Common myeloid progenitor, CD34-positive (primary cell): ENCODE measurements at regions not wholly inside any gene's neighbourhood (a gene's known extent, or its start where the extent isn't known, plus 50 kb on each side); places are given as distances from the start of the nearest gene placed in this dataset.
A peak's percentile ranks its signal among the peaks of the same experiment; 100 is the strongest.

Experiments used
- CTCF ChIA-PET: fragments of 350-600 bp; sonication (Branson Sonifier 250); formaldehyde crosslinking; loops from one replicate; lab custom pipeline; 2021; ENCODE audit warnings: antibody characterized with exemption; lab: Charles Lee
- POLR2A ChIA-PET: fragments of 350-600 bp; sonication (Branson Sonifier 250); formaldehyde crosslinking; loops from one replicate; lab custom pipeline; 2021; ENCODE audit warnings: antibody characterized with exemption; lab: Charles Lee
- DNase-seq, 3 donors: peaks; one replicate each; pipeline versions ENCODE4 v3.0.0 to v3.0.0-alpha.2; 2013
- H3K27ac ChIP-seq, 2 experiments: 1 replicate in 1 of 2; 2 replicates in 1 of 2; pipeline ENCODE4 v1.7.0; 2013; ENCODE audit warnings: inconsistent platforms in 2 of 2, low read length in 2 of 2, mild to moderate bottlenecking in 2 of 2, low read depth in 1 of 2, moderate library complexity in 1 of 2; ENCODE audit not compliant: severe bottlenecking in 2 of 2, insufficient read depth in 1 of 2, poor library complexity in 1 of 2
- H3K27me3 ChIP-seq, 5 experiments: replicated peaks in 2 of 5; 1 replicate in 3 of 5; 2 replicates in 2 of 5; pipeline versions ENCODE4 v1.6.1 to v1.7.0; 2013; ENCODE audit warnings: low read length in 4 of 5, mild to moderate bottlenecking in 2 of 5, moderate library complexity in 2 of 5, inconsistent platforms in 1 of 5; ENCODE audit not compliant: insufficient read depth in 5 of 5, control insufficient read depth in 4 of 5
- H3K36me3 ChIP-seq, 4 experiments: 1 replicate in 2 of 4; 2 replicates in 2 of 4; pipeline versions ENCODE4 v1.6.1 to v1.7.0; 2013; ENCODE audit warnings: low read length in 3 of 4, control low read depth in 1 of 4, mild to moderate bottlenecking in 1 of 4; ENCODE audit not compliant: control insufficient read depth in 4 of 4, insufficient read depth in 4 of 4
- H3K4me1 ChIP-seq, 4 experiments: 1 replicate in 3 of 4; 2 replicates in 1 of 4; pipeline versions ENCODE4 v1.6.1 to v1.7.1; 2013; ENCODE audit warnings: low read length in 3 of 4, mild to moderate bottlenecking in 3 of 4, control low read depth in 1 of 4, inconsistent platforms in 1 of 4, moderate library complexity in 1 of 4; ENCODE audit not compliant: control insufficient read depth in 4 of 4, insufficient read depth in 4 of 4; ENCODE audit errors: control extremely low read depth in 1 of 4
- H3K4me3 ChIP-seq, 7 experiments: 1 replicate in 4 of 7; 2 replicates in 3 of 7; pipeline versions ENCODE4 v1.5.1 to v1.7.0; 2013; ENCODE audit warnings: mild to moderate bottlenecking in 7 of 7, low read length in 6 of 7, moderate library complexity in 6 of 7, inconsistent platforms in 2 of 7, low read depth in 2 of 7, control low read depth in 1 of 7; ENCODE audit not compliant: insufficient read depth in 4 of 7, control insufficient read depth in 1 of 7; ENCODE audit errors: extremely low read depth in 1 of 7
- H3K9me3 ChIP-seq, 5 experiments: 1 replicate in 4 of 5; 2 replicates in 1 of 5; pipeline versions ENCODE4 v1.6.1 to v1.7.1; 2013; ENCODE audit warnings: low read length in 4 of 5, mild to moderate bottlenecking in 2 of 5, inconsistent platforms in 1 of 5, low read depth in 1 of 5, moderate library complexity in 1 of 5; ENCODE audit not compliant: control insufficient read depth in 4 of 5, insufficient read depth in 2 of 5; ENCODE audit errors: control extremely low read depth in 1 of 5
- WGBS: methylation state at CpG from one replicate; pipeline ENCODE4 v1.1.5; 2013; ENCODE audit not compliant: insufficient coverage; 5-methylcytosine and 5-hydroxymethylcytosine counted together

GRCh38 chr6:53974941-53975340 is 136.3 kb upstream of the MLIP start:
- H3K27ac ChIP-seq: no peak overlapping the region
- no peak overlapping the region for H3K4me3 ChIP-seq
- no peaks in the 10 kb centered on the region for H3K4me1 ChIP-seq
- H3K27me3 ChIP-seq: no peaks in the 10 kb centered on the region
- POLR2A ChIA-PET: no interaction called here
- CTCF ChIA-PET: interaction anchor here (0.9 to 1.5 kb wide), 2 partner anchors 14 to 20 kb away, joined by 4 read pairs; no protein-coding TSS in a partner anchor
- no peaks in the 10 kb centered on the region for H3K36me3 ChIP-seq
- no peak for DNase-seq
- no peaks in the 10 kb centered on the region for H3K9me3 ChIP-seq

- H3K9me3 ChIP-seq: no peaks in the 10 kb centered on the region
- ChIA-PET POLR2A (no interaction called here), CTCF (interaction anchor here (0.7 to 1.2 kb wide), 3 partner anchors 10 to 15 kb away, joined by 3 to 4 read pairs (median 4); no protein-coding TSS in a partner anchor)
- H3K36me3 ChIP-seq: no peaks in the 10 kb centered on the region
- no peak overlapping the region for H3K4me3 ChIP-seq
- no peak for DNase-seq
- H3K27me3 ChIP-seq: no peaks in the 10 kb centered on the region
- no peaks in the 10 kb centered on the region for H3K4me1 ChIP-seq
- 100% methylated on average over 1 of the region's 3 CpGs for WGBS
- H3K27ac ChIP-seq: no peak overlapping the region
These were observed 135.2 kb upstream of the MLIP start for GRCh38 chr6:53975941-53976615.

GRCh38 chr6:53977551-53977950 is 133.7 kb upstream of the MLIP start:
- H3K4me1 ChIP-seq: no peaks in the 10 kb centered on the region
- ChIA-PET POLR2A (no interaction called here), CTCF (interaction anchor here (1.0 kb wide), 1 partner anchor 22 kb away, joined by 4 read pairs; no protein-coding TSS in a partner anchor)
- no peak overlapping the region for H3K4me3 ChIP-seq
- H3K36me3 ChIP-seq: no peaks in the 10 kb centered on the region
- no peak overlapping the region for H3K27ac ChIP-seq
- no peak for DNase-seq
- no peaks in the 10 kb centered on the region for H3K27me3 ChIP-seq
- no CpG with 5 or more reads among the region's 1 CpG for whole genome bisulfite sequencing
- H3K9me3 ChIP-seq: no peaks in the 10 kb centered on the region

GRCh38 chr6:53979468-53980067 is 131.7 kb upstream of the MLIP start:
- POLR2A ChIA-PET: no interaction called here
- Histone ChIP-seq H3K4me1 (no peaks in the 10 kb centered on the region), H3K27ac (no peak overlapping the region), H3K4me3 (no peak overlapping the region), H3K9me3 (no peaks in the 10 kb centered on the region), H3K36me3 (no peaks in the 10 kb centered on the region), H3K27me3 (peaks cover 0 to 1% (median 0%) of the 10 kb centered on the region in 5 experiments)
- peak; percentile 31 to 54 (median 49) for DNase-seq
- CTCF ChIA-PET: no interaction called here

- no peak overlapping the region for H3K4me3 ChIP-seq
- H3K4me1 ChIP-seq: no peaks in the 10 kb centered on the region
- CTCF ChIA-PET: interaction anchor here (0.8 to 1.1 kb wide), 2 partner anchors 19 to 273 kb away, joined by 3 read pairs; no protein-coding TSS in a partner anchor
- POLR2A ChIA-PET: no interaction called here
- 97% methylated on average over 4 of the region's 4 CpGs for WGBS
- no peaks in the 10 kb centered on the region for H3K36me3 ChIP-seq
- DNase-seq: no peak
- H3K9me3 ChIP-seq: no peaks in the 10 kb centered on the region
- no peak overlapping the region for H3K27ac ChIP-seq
- H3K27me3 ChIP-seq: peaks cover 0 to 3% (median 0%) of the 10 kb centered on the region in 5 experiments
These were observed 128.7 kb upstream of the MLIP start for GRCh38 chr6:53982366-53983050.

GRCh38 chr6:53983301-53983700 is 127.9 kb upstream of the MLIP start:
- no peaks in the 10 kb centered on the region for H3K4me1 ChIP-seq
- no peaks in the 10 kb centered on the region for H3K36me3 ChIP-seq
- CTCF ChIA-PET: interaction anchor here (0.8 kb wide), 1 partner anchor 18 kb away, joined by 3 read pairs; no protein-coding TSS in a partner anchor
- POLR2A ChIA-PET: no interaction called here
- no CpG with 5 or more reads among the region's 1 CpG for WGBS
- no peak for DNase-seq
- no peaks in the 10 kb centered on the region for H3K9me3 ChIP-seq
- no peak overlapping the region for H3K27ac ChIP-seq
- no peak overlapping the region for H3K4me3 ChIP-seq
- H3K27me3 ChIP-seq: peaks cover 0 to 4% (median 0%) of the 10 kb centered on the region in 5 experiments

GRCh38 chr6:53984163-53984562 is 127.1 kb upstream of the MLIP start:
- no peak overlapping the region for H3K27ac ChIP-seq
- ChIA-PET CTCF (no interaction called here), POLR2A (no interaction called here)
- H3K4me3 ChIP-seq: no peak overlapping the region
- no peak for DNase-seq
- H3K4me1 ChIP-seq: no peaks in the 10 kb centered on the region
- no peaks in the 10 kb centered on the region for H3K9me3 ChIP-seq
- 100% methylated on average over 1 of the region's 2 CpGs for WGBS
- H3K36me3 ChIP-seq: no peaks in the 10 kb centered on the region
- H3K27me3 ChIP-seq: peaks cover 0 to 6% (median 0%) of the 10 kb centered on the region in 5 experiments
